ENCODE measurements at regions not wholly inside any gene's neighbourhood (a gene's known extent, or its start where the extent isn't known, plus 50 kb on each side); places are given as distances from the start of the nearest gene placed in this dataset.

DNA sequence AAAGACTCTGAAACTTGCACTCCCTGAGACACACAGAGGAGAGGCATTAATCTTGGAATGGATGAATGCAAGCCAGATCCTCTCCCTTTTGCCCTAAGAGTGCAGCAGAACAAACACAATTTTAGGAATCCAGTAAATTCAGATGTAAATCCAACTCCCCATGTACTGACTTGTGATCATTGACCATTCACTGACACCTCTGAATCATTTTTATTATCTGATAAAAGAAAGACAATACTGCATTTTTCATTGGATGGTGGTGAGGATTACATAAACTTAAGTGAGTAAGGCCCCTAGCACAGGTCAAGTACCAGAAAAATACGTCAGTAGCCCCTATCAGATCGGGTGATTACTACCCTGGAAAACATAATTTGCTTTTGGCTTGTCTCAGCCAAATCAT, 782.9 kb upstream of the API5 start:
- Histone ChIP-seq H3K4me1 (no peaks in the 10 kb centered on the region), H3K4me3 (no peak overlapping the region), H3K36me3 (no peaks in the 10 kb centered on the region), H3K9me3 (no peaks in the 10 kb centered on the region), H3K27me3 (no peaks in the 10 kb centered on the region), H3K27ac (no peak overlapping the region)
- intact Hi-C loops (cut with DNase I; ENCODE audit: low total_unique reads) = no loop called here
- 20 to 57% (median 39%) methylated on average over 2 of the region's 2 CpGs for WGBS, 5 donors
- TF ChIP-seq, protein P1, sequence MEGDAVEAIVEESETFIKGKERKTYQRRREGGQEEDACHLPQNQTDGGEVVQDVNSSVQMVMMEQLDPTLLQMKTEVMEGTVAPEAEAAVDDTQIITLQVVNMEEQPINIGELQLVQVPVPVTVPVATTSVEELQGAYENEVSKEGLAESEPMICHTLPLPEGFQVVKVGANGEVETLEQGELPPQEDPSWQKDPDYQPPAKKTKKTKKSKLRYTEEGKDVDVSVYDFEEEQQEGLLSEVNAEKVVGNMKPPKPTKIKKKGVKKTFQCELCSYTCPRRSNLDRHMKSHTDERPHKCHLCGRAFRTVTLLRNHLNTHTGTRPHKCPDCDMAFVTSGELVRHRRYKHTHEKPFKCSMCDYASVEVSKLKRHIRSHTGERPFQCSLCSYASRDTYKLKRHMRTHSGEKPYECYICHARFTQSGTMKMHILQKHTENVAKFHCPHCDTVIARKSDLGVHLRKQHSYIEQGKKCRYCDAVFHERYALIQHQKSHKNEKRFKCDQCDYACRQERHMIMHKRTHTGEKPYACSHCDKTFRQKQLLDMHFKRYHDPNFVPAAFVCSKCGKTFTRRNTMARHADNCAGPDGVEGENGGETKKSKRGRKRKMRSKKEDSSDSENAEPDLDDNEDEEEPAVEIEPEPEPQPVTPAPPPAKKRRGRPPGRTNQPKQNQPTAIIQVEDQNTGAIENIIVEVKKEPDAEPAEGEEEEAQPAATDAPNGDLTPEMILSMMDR (IDR thresholded peaks at IDR 0.05) = no peak
- no peak for TF ChIP-seq POLR2AphosphoS5 (IDR thresholded peaks at IDR 0.05)
- no peak for TF ChIP-seq EP300 (IDR thresholded peaks at IDR 0.05)
- TF ChIP-seq POLR2A (IDR thresholded peaks at IDR 0.05) = no peak
- no peak for DNase-seq

DNA sequence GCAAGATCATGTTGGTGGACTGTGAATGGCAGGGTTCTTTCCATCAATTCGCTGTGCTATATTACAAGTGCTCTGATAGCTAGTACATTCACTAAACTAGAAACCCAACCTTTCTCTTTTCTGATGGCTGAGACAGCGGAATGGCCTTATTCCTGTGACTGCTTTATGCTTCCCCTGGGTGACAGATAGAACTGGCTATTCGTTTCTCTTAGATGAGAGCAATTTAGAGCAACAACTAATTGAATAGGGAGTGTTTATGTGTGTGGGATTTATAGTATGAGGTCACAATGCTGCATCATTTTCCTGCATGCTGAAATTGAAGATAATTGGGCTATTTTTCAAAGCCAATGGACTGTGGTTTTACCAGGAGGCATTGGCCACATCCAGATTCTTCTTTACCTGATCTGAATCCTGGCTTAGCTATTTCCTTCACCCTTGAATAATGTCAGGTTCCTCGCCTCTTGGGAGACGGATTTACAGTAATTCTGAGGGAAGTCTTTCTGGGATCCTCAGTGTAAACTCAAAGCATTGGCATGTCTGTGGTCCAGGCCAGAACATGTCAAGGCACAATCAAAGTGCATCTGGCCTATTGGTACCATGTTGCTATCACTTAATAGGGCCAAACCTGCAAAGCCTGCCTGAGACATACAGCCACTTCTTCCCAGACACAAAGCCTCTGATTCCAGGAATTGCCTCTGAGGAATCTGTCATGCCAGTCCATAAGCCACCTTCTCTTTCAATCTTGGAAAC, 775.0 kb upstream of the API5 start:
- no peak overlapping the region for H3K27ac ChIP-seq
- 69 to 81% (median 77%) methylated on average over 5 of the region's 5 CpGs for WGBS, 5 donors
- no peaks in the 10 kb centered on the region for H3K27me3 ChIP-seq
- H3K36me3 ChIP-seq = no peaks in the 10 kb centered on the region
- no peak for DNase-seq
- H3K4me3 ChIP-seq = no peak overlapping the region
- no peaks in the 10 kb centered on the region for H3K9me3 ChIP-seq
- TF ChIP-seq, protein P1 (IDR thresholded peaks at IDR 0.05) = no peak
- TF ChIP-seq POLR2AphosphoS5 (IDR thresholded peaks at IDR 0.05) (no peak), POLR2A (IDR thresholded peaks at IDR 0.05) (no peak), EP300 (IDR thresholded peaks at IDR 0.05) (no peak)
- intact Hi-C loops (cut with DNase I; ENCODE audit: low total_unique reads) = no loop called here
- no peaks in the 10 kb centered on the region for H3K4me1 ChIP-seq

DNA sequence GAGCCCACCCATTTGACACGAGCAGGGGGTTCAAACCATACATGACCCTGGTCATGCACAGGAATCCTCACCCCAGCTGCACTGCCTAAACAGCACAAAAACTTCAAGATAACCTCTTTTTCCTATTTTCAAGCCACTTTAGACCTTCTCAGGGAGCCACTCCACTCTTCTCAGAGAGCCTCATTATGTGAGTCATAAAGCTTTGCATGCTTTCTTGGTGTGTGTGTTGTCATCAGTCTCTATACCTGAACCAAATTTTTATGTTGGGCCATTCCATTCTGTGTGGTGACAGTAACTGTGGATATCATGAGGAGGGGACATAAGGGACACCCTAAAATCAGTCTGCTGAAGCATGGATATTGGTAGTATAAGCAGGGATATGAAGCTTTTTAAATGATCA, 769.5 kb upstream of the API5 start:
- Histone ChIP-seq H3K36me3 (no peaks in the 10 kb centered on the region), H3K4me1 (no peaks in the 10 kb centered on the region), H3K27ac (no peak overlapping the region), H3K27me3 (no peaks in the 10 kb centered on the region), H3K9me3 (no peaks in the 10 kb centered on the region), H3K4me3 (no peak overlapping the region)
- WGBS, 5 donors = 40 to 55% (median 50%) methylated on average over 1 of the region's 1 CpG
- DNase-seq = no peak
- TF ChIP-seq POLR2A (IDR thresholded peaks at IDR 0.05) (no peak), EP300 (IDR thresholded peaks at IDR 0.05) (no peak), POLR2AphosphoS5 (IDR thresholded peaks at IDR 0.05) (no peak)
- TF ChIP-seq, protein P1 (IDR thresholded peaks at IDR 0.05) = no peak
- intact Hi-C loops (cut with DNase I; ENCODE audit: low total_unique reads) = no loop called here

DNA sequence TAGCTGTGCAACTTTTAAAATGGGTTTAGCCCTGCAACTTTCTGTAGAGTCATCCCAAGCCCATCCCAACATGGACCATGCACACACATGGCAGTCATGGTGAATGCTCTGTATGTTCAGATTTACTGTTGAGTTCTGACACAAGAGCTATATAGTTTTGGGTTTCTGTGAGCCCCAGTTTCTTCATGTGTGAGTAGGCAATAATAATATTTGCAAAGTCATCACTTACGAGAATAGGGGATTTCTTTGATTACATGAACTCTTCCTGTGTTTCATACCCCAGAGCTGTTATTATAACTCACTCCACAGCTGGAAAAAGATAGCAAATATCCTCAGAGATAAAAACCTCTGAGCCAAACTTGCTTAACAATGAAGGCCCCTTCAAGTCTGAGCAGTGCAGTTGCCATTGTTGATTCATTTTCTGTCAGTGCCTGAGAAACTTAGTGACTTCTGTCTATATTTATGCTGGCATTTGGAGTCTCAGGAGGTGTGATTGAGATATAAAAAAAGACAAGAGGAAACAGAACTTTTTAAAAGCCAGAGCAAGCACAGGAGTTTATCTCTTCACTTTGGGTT, 767.9 kb upstream of the API5 start:
- Histone ChIP-seq H3K9me3 (no peaks in the 10 kb centered on the region), H3K36me3 (no peaks in the 10 kb centered on the region), H3K27me3 (no peaks in the 10 kb centered on the region), H3K4me3 (no peak overlapping the region), H3K4me1 (no peaks in the 10 kb centered on the region), H3K27ac (no peak overlapping the region)
- DNase-seq = no peak
- TF ChIP-seq POLR2AphosphoS5 (IDR thresholded peaks at IDR 0.05) (no peak), POLR2A (IDR thresholded peaks at IDR 0.05) (no peak), EP300 (IDR thresholded peaks at IDR 0.05) (no peak)
- TF ChIP-seq, protein P1 (IDR thresholded peaks at IDR 0.05) = no peak
- intact Hi-C loops (cut with DNase I; ENCODE audit: low total_unique reads) = no loop called here
- WGBS, 5 donors = 15 to 25% (median 23%) methylated on average over 1 of the region's 1 CpG

Measured in stomach (tissue), 8 donors.